ENCODE measurements at regions not wholly inside any gene's neighbourhood (a gene's known extent, or its start where the extent isn't known, plus 50 kb on each side); places are given as distances from the start of the nearest gene placed in this dataset.

GRCh38 chr5:135186662-135187522 is 152.9 kb upstream of the PITX1 start:
- TF ChIP-seq, protein P1, sequence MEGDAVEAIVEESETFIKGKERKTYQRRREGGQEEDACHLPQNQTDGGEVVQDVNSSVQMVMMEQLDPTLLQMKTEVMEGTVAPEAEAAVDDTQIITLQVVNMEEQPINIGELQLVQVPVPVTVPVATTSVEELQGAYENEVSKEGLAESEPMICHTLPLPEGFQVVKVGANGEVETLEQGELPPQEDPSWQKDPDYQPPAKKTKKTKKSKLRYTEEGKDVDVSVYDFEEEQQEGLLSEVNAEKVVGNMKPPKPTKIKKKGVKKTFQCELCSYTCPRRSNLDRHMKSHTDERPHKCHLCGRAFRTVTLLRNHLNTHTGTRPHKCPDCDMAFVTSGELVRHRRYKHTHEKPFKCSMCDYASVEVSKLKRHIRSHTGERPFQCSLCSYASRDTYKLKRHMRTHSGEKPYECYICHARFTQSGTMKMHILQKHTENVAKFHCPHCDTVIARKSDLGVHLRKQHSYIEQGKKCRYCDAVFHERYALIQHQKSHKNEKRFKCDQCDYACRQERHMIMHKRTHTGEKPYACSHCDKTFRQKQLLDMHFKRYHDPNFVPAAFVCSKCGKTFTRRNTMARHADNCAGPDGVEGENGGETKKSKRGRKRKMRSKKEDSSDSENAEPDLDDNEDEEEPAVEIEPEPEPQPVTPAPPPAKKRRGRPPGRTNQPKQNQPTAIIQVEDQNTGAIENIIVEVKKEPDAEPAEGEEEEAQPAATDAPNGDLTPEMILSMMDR (IDR thresholded peaks at IDR 0.05), result no peak
- TF ChIP-seq POLR2AphosphoS5 (IDR thresholded peaks at IDR 0.05), result peak; percentile 50

Data from gastroesophageal sphincter (tissue), 3 donors.